ENCODE measurements at regions not wholly inside any gene's neighbourhood (a gene's known extent, or its start where the extent isn't known, plus 50 kb on each side); places are given as distances from the start of the nearest gene placed in this dataset.

DNA sequence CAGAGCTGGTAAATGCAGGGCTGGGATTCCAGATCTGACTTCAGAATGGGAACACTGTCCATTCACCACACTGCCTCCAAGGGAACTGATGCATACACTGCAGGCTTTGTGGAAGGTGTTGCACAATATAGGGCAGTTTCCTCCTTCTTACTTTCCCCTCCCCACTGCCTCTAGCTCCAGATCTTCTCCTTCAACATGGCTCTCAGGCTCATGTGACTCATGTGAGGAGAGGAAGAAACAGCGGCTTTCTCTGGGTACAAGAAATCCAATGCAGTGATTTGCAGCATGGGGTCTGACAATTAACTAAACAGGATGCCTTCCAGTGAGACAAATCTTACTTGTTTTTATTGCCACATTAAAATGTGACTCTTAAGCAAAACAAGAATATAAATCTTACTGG, 447.6 kb upstream of the CCDC196 start:
- TF ChIP-seq, protein P1, sequence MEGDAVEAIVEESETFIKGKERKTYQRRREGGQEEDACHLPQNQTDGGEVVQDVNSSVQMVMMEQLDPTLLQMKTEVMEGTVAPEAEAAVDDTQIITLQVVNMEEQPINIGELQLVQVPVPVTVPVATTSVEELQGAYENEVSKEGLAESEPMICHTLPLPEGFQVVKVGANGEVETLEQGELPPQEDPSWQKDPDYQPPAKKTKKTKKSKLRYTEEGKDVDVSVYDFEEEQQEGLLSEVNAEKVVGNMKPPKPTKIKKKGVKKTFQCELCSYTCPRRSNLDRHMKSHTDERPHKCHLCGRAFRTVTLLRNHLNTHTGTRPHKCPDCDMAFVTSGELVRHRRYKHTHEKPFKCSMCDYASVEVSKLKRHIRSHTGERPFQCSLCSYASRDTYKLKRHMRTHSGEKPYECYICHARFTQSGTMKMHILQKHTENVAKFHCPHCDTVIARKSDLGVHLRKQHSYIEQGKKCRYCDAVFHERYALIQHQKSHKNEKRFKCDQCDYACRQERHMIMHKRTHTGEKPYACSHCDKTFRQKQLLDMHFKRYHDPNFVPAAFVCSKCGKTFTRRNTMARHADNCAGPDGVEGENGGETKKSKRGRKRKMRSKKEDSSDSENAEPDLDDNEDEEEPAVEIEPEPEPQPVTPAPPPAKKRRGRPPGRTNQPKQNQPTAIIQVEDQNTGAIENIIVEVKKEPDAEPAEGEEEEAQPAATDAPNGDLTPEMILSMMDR (IDR thresholded peaks at IDR 0.05; ENCODE audit: extremely low read depth, low read depth, low read length), result peak; percentile 6

DNA sequence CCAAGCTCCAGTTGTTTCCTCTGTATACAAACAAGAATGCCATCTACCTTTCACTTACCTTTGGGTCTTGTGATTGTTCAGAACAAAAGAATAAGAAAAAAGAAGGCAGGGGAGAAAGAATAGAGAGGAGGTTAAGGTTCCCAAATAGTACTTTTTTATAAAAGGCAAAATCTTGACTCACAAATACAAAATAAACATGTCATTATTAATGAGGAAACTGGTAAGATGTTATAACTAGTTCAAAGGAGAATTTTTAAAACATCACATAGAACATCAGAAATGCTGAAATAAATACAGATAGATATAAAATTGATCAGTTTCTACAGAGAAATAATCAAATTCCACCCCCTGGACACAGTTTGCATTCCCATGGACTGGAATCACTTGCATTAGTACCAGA, 446.7 kb upstream of the CCDC196 start:
- H3K4me3 ChIP-seq (ENCODE audit: insufficient read depth, low read length), result no peak overlapping the region
- H3K9me3 ChIP-seq (ENCODE audit: low read depth, low read length), result no peaks in the 10 kb centered on the region
- no peak overlapping the region for H2AFZ ChIP-seq (ENCODE audit: low read length)
- no peak overlapping the region for H3K4me2 ChIP-seq (ENCODE audit: insufficient read depth, low read length)
- no peaks in the 10 kb centered on the region for H3K27me3 ChIP-seq (ENCODE audit: insufficient read depth, low read length)
- H3K36me3 ChIP-seq (ENCODE audit: insufficient read depth, low read length), result no peaks in the 10 kb centered on the region
- DNase-seq (ENCODE audit: insufficient read length, low spot score, missing footprints), result no peak
- no peak overlapping the region for H3K27ac ChIP-seq (ENCODE audit: low read depth, low read length)
- H4K20me1 ChIP-seq (ENCODE audit: insufficient read depth, low read length), result no peaks in the 10 kb centered on the region
- TF ChIP-seq, protein P1 (IDR thresholded peaks at IDR 0.05; ENCODE audit: extremely low read depth, low read depth, low read length), result no peak
- no peaks in the 10 kb centered on the region for H3K79me2 ChIP-seq (ENCODE audit: insufficient read depth, low read length)
- no peaks in the 10 kb centered on the region for H3K4me1 ChIP-seq (ENCODE audit: insufficient read depth, low read length)

More for the DNA sequence above, 447.6 kb upstream of the CCDC196 start:
- Histone ChIP-seq H3K4me1 (ENCODE audit: insufficient read depth, low read length) (no peaks in the 10 kb centered on the region), H4K20me1 (ENCODE audit: insufficient read depth, low read length) (no peaks in the 10 kb centered on the region), H3K79me2 (ENCODE audit: insufficient read depth, low read length) (no peaks in the 10 kb centered on the region), H3K27me3 (ENCODE audit: insufficient read depth, low read length) (no peaks in the 10 kb centered on the region), H2AFZ (ENCODE audit: low read length) (no peak overlapping the region), H3K9me3 (ENCODE audit: low read depth, low read length) (no peaks in the 10 kb centered on the region), H3K4me2 (ENCODE audit: insufficient read depth, low read length) (no peak overlapping the region), H3K4me3 (ENCODE audit: insufficient read depth, low read length) (no peak overlapping the region), H3K36me3 (ENCODE audit: insufficient read depth, low read length) (no peaks in the 10 kb centered on the region), H3K27ac (ENCODE audit: low read depth, low read length) (no peak overlapping the region)
- no peak for DNase-seq (ENCODE audit: insufficient read length, low spot score, missing footprints)

DNA sequence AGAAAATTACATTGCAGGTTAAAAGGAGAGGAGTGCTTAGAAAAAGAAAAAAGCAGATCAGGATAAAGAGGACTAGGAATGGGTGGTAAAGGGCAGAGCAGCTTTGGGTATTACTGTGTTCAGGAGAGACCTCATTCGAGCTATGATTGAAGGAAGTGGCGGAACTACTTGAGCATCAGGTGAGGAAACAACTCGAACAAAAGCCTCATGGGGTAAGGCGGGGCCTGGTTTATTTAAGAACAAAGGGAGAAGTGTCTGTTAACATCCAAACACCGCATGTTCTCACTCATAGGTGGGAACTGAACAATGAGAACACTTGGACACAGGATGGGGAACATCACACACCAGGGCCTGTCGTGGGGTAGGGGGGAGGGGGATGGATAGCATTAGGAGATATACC, 444.6 kb upstream of the CCDC196 start:
- no peaks in the 10 kb centered on the region for H3K27me3 ChIP-seq (ENCODE audit: insufficient read depth, low read length)
- TF ChIP-seq, protein P1 (IDR thresholded peaks at IDR 0.05; ENCODE audit: extremely low read depth, low read depth, low read length), result no peak

DNA sequence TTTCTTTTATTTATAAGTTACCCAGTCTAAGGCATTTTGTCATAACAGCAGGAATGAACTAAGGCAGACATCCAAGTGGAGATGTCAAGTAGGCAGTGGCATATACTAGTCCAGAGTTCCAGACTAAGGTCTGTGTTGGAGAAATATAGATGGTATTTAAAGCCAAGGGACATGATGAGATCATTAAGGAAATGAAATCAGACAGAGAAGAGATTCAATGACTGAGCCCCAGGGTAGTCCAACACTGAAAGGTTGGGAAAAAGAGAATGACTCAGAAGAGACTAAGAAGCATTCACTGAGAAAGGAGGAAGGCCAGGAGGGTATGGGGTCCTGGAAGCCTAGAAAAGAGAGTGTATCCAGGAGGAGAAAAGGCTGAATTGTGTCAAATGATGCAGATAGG, 442.2 kb upstream of the CCDC196 start:
- TF ChIP-seq, protein P1 (IDR thresholded peaks at IDR 0.05; ENCODE audit: extremely low read depth, low read depth, low read length), result no peak
- H4K20me1 ChIP-seq (ENCODE audit: insufficient read depth, low read length), result no peaks in the 10 kb centered on the region
- H3K4me3 ChIP-seq (ENCODE audit: insufficient read depth, low read length), result no peak overlapping the region
- no peak for DNase-seq (ENCODE audit: insufficient read length, low spot score, missing footprints)
- no peaks in the 10 kb centered on the region for H3K27me3 ChIP-seq (ENCODE audit: insufficient read depth, low read length)
- H2AFZ ChIP-seq (ENCODE audit: low read length), result no peak overlapping the region
- no peaks in the 10 kb centered on the region for H3K79me2 ChIP-seq (ENCODE audit: insufficient read depth, low read length)
- H3K4me1 ChIP-seq (ENCODE audit: insufficient read depth, low read length), result no peaks in the 10 kb centered on the region
- H3K9me3 ChIP-seq (ENCODE audit: low read depth, low read length), result no peaks in the 10 kb centered on the region
- H3K36me3 ChIP-seq (ENCODE audit: insufficient read depth, low read length), result no peaks in the 10 kb centered on the region
- H3K27ac ChIP-seq (ENCODE audit: low read depth, low read length), result no peak overlapping the region
- H3K4me2 ChIP-seq (ENCODE audit: insufficient read depth, low read length), result no peak overlapping the region

More for the DNA sequence above, 444.6 kb upstream of the CCDC196 start:
- no peak for DNase-seq (ENCODE audit: insufficient read length, low spot score, missing footprints)
- H3K36me3 ChIP-seq (ENCODE audit: insufficient read depth, low read length), result no peaks in the 10 kb centered on the region
- H3K4me3 ChIP-seq (ENCODE audit: insufficient read depth, low read length), result no peak overlapping the region
- no peaks in the 10 kb centered on the region for H3K4me1 ChIP-seq (ENCODE audit: insufficient read depth, low read length)
- H3K79me2 ChIP-seq (ENCODE audit: insufficient read depth, low read length), result no peaks in the 10 kb centered on the region
- H3K27ac ChIP-seq (ENCODE audit: low read depth, low read length), result no peak overlapping the region
- H3K9me3 ChIP-seq (ENCODE audit: low read depth, low read length), result no peaks in the 10 kb centered on the region
- no peak overlapping the region for H3K4me2 ChIP-seq (ENCODE audit: insufficient read depth, low read length)
- H2AFZ ChIP-seq (ENCODE audit: low read length), result no peak overlapping the region
- H4K20me1 ChIP-seq (ENCODE audit: insufficient read depth, low read length), result no peaks in the 10 kb centered on the region

Data from osteoblast (primary cell).